RWPE2 (cell line): ENCODE measurements at regions not wholly inside any gene's neighbourhood (a gene's known extent, or its start where the extent isn't known, plus 50 kb on each side); places are given as distances from the start of the nearest gene placed in this dataset.
"Not testable (repeated sequence)": the region's sequence is repeated elsewhere in the genome, so short reads cannot be mapped to it uniquely, and the experiment has no call there.

Experiments
- ATAC-seq: fragments of 200-7000 bp; cut with Tn5 transposase; 3 replicates; pipeline ENCODE4 v1.9.1; 2021; ENCODE audit warnings: low read depth
- DNase-seq: peaks from one replicate; pipeline ENCODE4 v3.0.0-alpha.2; 2020; ENCODE audit warnings: low spot score
- H3K27ac ChIP-seq: fragments of 450-650 bp; 2 replicates; pipeline ENCODE4 v1.5.1; 2017; ENCODE audit warnings: mild to moderate bottlenecking; ENCODE audit not compliant: poor library complexity, severe bottlenecking
- H3K27me3 ChIP-seq: fragments of 250-450 bp; sonication (Bioruptor Pico); 2 replicates; pipeline ENCODE4 v1.5.1; 2021; ENCODE audit warnings: mild to moderate bottlenecking, moderate library complexity; ENCODE audit not compliant: insufficient read depth, poor library complexity, severe bottlenecking
- H3K36me3 ChIP-seq: fragments of 250-450 bp; sonication (Bioruptor Pico); 2 replicates; pipeline ENCODE4 v1.5.1; 2020; ENCODE audit warnings: low read depth, mild to moderate bottlenecking, moderate library complexity
- H3K4me1 ChIP-seq: fragments of 250-450 bp; sonication (Bioruptor Pico); 2 replicates; pipeline ENCODE4 v1.5.1; 2021; ENCODE audit warnings: mild to moderate bottlenecking, moderate library complexity; ENCODE audit not compliant: insufficient read depth, poor library complexity, severe bottlenecking
- H3K4me3 ChIP-seq: fragments of 250-450 bp; sonication (Bioruptor Pico); 2 replicates; pipeline ENCODE4 v1.5.1; 2021; ENCODE audit warnings: mild to moderate bottlenecking, moderate library complexity; ENCODE audit not compliant: severe bottlenecking
- H3K9me3 ChIP-seq: fragments of 250-450 bp; sonication (Bioruptor Pico); 2 replicates; pipeline ENCODE4 v1.5.1; 2021; ENCODE audit warnings: mild to moderate bottlenecking, moderate library complexity; ENCODE audit not compliant: severe bottlenecking
- CTCF ChIP-seq: fragments of 450-650 bp; IDR thresholded peaks from one replicate; pipeline ENCODE4 v1.5.1; 2017; ENCODE audit warnings: mild to moderate bottlenecking, moderate library complexity; ENCODE audit not compliant: poor library complexity, severe bottlenecking

GRCh38 chrX:150270622-150271021 is 92.5 kb upstream of the MAMLD1 start:
- no peak overlapping the region for H3K27ac ChIP-seq
- no peaks in the 10 kb centered on the region for H3K27me3 ChIP-seq
- H3K36me3 ChIP-seq, result no peaks in the 10 kb centered on the region
- no peaks in the 10 kb centered on the region for H3K9me3 ChIP-seq
- ATAC-seq (no peak), DNase-seq (no peak)
- no peak for TF ChIP-seq CTCF
- no peak overlapping the region for H3K4me3 ChIP-seq
- no peaks in the 10 kb centered on the region for H3K4me1 ChIP-seq

- not testable (repeated sequence) for H3K4me1 ChIP-seq, H3K27me3 ChIP-seq
These were observed 89.4 kb upstream of the MAMLD1 start for GRCh38 chrX:150273575-150274294.

GRCh38 chrX:150282953-150283352 is 80.2 kb upstream of the MAMLD1 start:
- Histone ChIP-seq H3K4me1 (no peaks in the 10 kb centered on the region), H3K27ac (no peak overlapping the region), H3K27me3 (no peaks in the 10 kb centered on the region), H3K4me3 (no peak overlapping the region), H3K9me3 (no peaks in the 10 kb centered on the region), H3K36me3 (no peaks in the 10 kb centered on the region)
- no peak for DNase-seq
- no peak for TF ChIP-seq CTCF
- no peak for ATAC-seq

More at GRCh38 chrX:150273575-150274294, 89.4 kb upstream of the MAMLD1 start:
- not testable (repeated sequence) for DNase-seq, H3K27ac ChIP-seq, H3K36me3 ChIP-seq, H3K9me3 ChIP-seq, H3K4me3 ChIP-seq, ATAC-seq

GRCh38 chrX:150291014-150291413 is 72.1 kb upstream of the MAMLD1 start:
- Histone ChIP-seq H3K27me3 (no peaks in the 10 kb centered on the region), H3K27ac (no peak overlapping the region), H3K4me3 (no peak overlapping the region), H3K4me1 (no peaks in the 10 kb centered on the region), H3K36me3 (no peaks in the 10 kb centered on the region), H3K9me3 (no peaks in the 10 kb centered on the region)
- TF ChIP-seq CTCF, result no peak
- ATAC-seq, result no peak
- no peak for DNase-seq

GRCh38 chrX:150293311-150294013 is 69.7 kb upstream of the MAMLD1 start:
- H3K27me3 ChIP-seq, result no peaks in the 10 kb centered on the region
- H3K27ac ChIP-seq, result no peak overlapping the region
- no peaks in the 10 kb centered on the region for H3K4me1 ChIP-seq
- H3K36me3 ChIP-seq, result no peaks in the 10 kb centered on the region
- ATAC-seq (no peak), DNase-seq (no peak)
- no peak overlapping the region for H3K4me3 ChIP-seq
- H3K9me3 ChIP-seq, result no peaks in the 10 kb centered on the region
- no peak for TF ChIP-seq CTCF
